ENCODE measurements at regions not wholly inside any gene's neighbourhood (a gene's known extent, or its start where the extent isn't known, plus 50 kb on each side); places are given as distances from the start of the nearest gene placed in this dataset.

GRCh38 chr5:99835791-99836190 is 699.4 kb upstream of the FAM174A start:
- Histone ChIP-seq H3K27me3 (ENCODE audit: control insufficient read depth in 2 of 2, insufficient read depth in 2 of 2, low read length in 2 of 2) (no peaks in the 10 kb centered on the region), H4K20me1 (ENCODE audit: insufficient read depth, low read length) (no peaks in the 10 kb centered on the region), H3K4me1 (ENCODE audit: control insufficient read depth in 1 of 2, insufficient read depth in 2 of 2, low read length in 2 of 2) (no peaks in the 10 kb centered on the region), H3K9me3 (replicated peaks in 1 of 2; ENCODE audit: control insufficient read depth in 1 of 2, insufficient read depth in 1 of 2, low read length in 2 of 2) (no peaks in the 10 kb centered on the region), H3K27ac (ENCODE audit: low read depth in 1 of 2, low read length in 2 of 2) (no peak overlapping the region), H3K4me2 (replicated peaks; ENCODE audit: extremely low read depth, low read length, poor library complexity, severe bottlenecking) (no peak overlapping the region), H3K36me3 (replicated peaks in 1 of 2; ENCODE audit: control insufficient read depth in 1 of 2, insufficient read depth in 2 of 2, low read length in 2 of 2) (no peaks in the 10 kb centered on the region), H3K4me3 (replicated peaks in 1 of 3; ENCODE audit: low read depth in 2 of 3, low read length in 3 of 3) (no peak overlapping the region), H3K79me2 (ENCODE audit: insufficient read depth, low read length) (no peaks in the 10 kb centered on the region), H3K9ac (ENCODE audit: insufficient read depth, low read length, poor library complexity, severe bottlenecking) (no peak overlapping the region), H2AFZ (ENCODE audit: insufficient read depth, low read depth, low read length, poor library complexity, severe bottlenecking) (no peak overlapping the region)
- Mint-ChIP-seq H3K36me3 (no peaks in the 10 kb centered on the region), H3K27ac (no peak overlapping the region), H3K4me3 (no peak overlapping the region), H3K27me3 (ENCODE audit: low read depth in 3 of 3) (no peaks in the 10 kb centered on the region), H3K4me1 (no peaks in the 10 kb centered on the region), H3K9me3 (peaks cover 0 to 2% (median 0%) of the 10 kb centered on the region in 7 donors)
- no peak for DNase-seq
- intact Hi-C loops (cut with micrococcal nuclease) = no loop called here
- TF ChIP-seq, protein P1, sequence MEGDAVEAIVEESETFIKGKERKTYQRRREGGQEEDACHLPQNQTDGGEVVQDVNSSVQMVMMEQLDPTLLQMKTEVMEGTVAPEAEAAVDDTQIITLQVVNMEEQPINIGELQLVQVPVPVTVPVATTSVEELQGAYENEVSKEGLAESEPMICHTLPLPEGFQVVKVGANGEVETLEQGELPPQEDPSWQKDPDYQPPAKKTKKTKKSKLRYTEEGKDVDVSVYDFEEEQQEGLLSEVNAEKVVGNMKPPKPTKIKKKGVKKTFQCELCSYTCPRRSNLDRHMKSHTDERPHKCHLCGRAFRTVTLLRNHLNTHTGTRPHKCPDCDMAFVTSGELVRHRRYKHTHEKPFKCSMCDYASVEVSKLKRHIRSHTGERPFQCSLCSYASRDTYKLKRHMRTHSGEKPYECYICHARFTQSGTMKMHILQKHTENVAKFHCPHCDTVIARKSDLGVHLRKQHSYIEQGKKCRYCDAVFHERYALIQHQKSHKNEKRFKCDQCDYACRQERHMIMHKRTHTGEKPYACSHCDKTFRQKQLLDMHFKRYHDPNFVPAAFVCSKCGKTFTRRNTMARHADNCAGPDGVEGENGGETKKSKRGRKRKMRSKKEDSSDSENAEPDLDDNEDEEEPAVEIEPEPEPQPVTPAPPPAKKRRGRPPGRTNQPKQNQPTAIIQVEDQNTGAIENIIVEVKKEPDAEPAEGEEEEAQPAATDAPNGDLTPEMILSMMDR (IDR thresholded peaks at IDR 0.05) = no peak
- 96% methylated on average over 4 of the region's 4 CpGs for WGBS (ENCODE audit: insufficient coverage)

GRCh38 chr5:99827136-99827535 is 708.0 kb upstream of the FAM174A start:
- TF ChIP-seq, protein P1 (IDR thresholded peaks at IDR 0.05) = no peak
- 80% methylated on average over 2 of the region's 2 CpGs for WGBS (ENCODE audit: insufficient coverage)
- no peak overlapping the region for H3K4me3 Mint-ChIP-seq
- no peaks in the 10 kb centered on the region for H3K9me3 ChIP-seq (replicated peaks in 1 of 2; ENCODE audit: control insufficient read depth in 1 of 2, insufficient read depth in 1 of 2, low read length in 2 of 2)
- H3K27me3 ChIP-seq (ENCODE audit: control insufficient read depth in 2 of 2, insufficient read depth in 2 of 2, low read length in 2 of 2) = no peaks in the 10 kb centered on the region
- H3K27ac ChIP-seq (ENCODE audit: low read depth in 1 of 2, low read length in 2 of 2) = no peak overlapping the region
- no peaks in the 10 kb centered on the region for H3K4me1 Mint-ChIP-seq
- H4K20me1 ChIP-seq (ENCODE audit: insufficient read depth, low read length) = no peaks in the 10 kb centered on the region
- no peak overlapping the region for H2AFZ ChIP-seq (ENCODE audit: insufficient read depth, low read depth, low read length, poor library complexity, severe bottlenecking)
- no peaks in the 10 kb centered on the region for H3K4me1 ChIP-seq (ENCODE audit: control insufficient read depth in 1 of 2, insufficient read depth in 2 of 2, low read length in 2 of 2)
- H3K79me2 ChIP-seq (ENCODE audit: insufficient read depth, low read length) = no peaks in the 10 kb centered on the region
- H3K4me2 ChIP-seq (replicated peaks; ENCODE audit: extremely low read depth, low read length, poor library complexity, severe bottlenecking) = no peak overlapping the region
- no peak overlapping the region for H3K9ac ChIP-seq (ENCODE audit: insufficient read depth, low read length, poor library complexity, severe bottlenecking)
- intact Hi-C loops (cut with micrococcal nuclease) = no loop called here
- no peak overlapping the region for H3K27ac Mint-ChIP-seq
- no peaks in the 10 kb centered on the region for H3K36me3 ChIP-seq (replicated peaks in 1 of 2; ENCODE audit: control insufficient read depth in 1 of 2, insufficient read depth in 2 of 2, low read length in 2 of 2)
- H3K36me3 Mint-ChIP-seq = no peaks in the 10 kb centered on the region
- no peaks in the 10 kb centered on the region for H3K27me3 Mint-ChIP-seq (ENCODE audit: low read depth in 3 of 3)
- no peaks in the 10 kb centered on the region for H3K9me3 Mint-ChIP-seq
- no peak for DNase-seq
- no peak overlapping the region for H3K4me3 ChIP-seq (replicated peaks in 1 of 3; ENCODE audit: low read depth in 2 of 3, low read length in 3 of 3)
